ENCODE measurements at regions not wholly inside any gene's neighbourhood (a gene's known extent, or its start where the extent isn't known, plus 50 kb on each side); places are given as distances from the start of the nearest gene placed in this dataset.
A peak's percentile ranks its signal among the peaks of the same experiment; 100 is the strongest.

- H3K36me3 ChIP-seq (ENCODE audit: control insufficient read depth in 3 of 3, insufficient read depth in 2 of 3, low read depth in 1 of 3, low read length in 3 of 3): no peaks in the 10 kb centered on the region
- no peak overlapping the region for H3K4me3 ChIP-seq (ENCODE audit: low read depth in 1 of 3, low read length in 3 of 3)
- FAIRE-seq (no peak), DNase-seq (no peak)
- 93 to 97% (median 93%) methylated on average over 2 of the region's 2 CpGs for WGBS, 3 donors
- H3K27me3 ChIP-seq (ENCODE audit: control insufficient read depth in 3 of 3, insufficient read depth in 3 of 3, low read length in 3 of 3): no peaks in the 10 kb centered on the region
- no peaks in the 10 kb centered on the region for H3K4me1 ChIP-seq (ENCODE audit: control insufficient read depth in 3 of 3, insufficient read depth in 2 of 3, low read depth in 1 of 3, low read length in 2 of 3)
- H3K27ac ChIP-seq (ENCODE audit: low read depth in 1 of 3, low read length in 2 of 3): no peak overlapping the region
- peaks cover 0 to 3% of the 10 kb centered on the region in 2 donors for H3K9me3 ChIP-seq (ENCODE audit: control insufficient read depth in 2 of 2, insufficient read depth in 1 of 2, low read depth in 1 of 2, low read length in 1 of 2)
These were observed 226.6 kb upstream of the BMPER start for GRCh38 chr7:33678569-33679335.

GRCh38 chr7:33680682-33681081 lies 224.7 kb upstream of the BMPER start:
- 66 to 74% (median 68%) methylated on average over 2 of the region's 2 CpGs for WGBS, 3 donors
- no peak overlapping the region for H3K4me3 ChIP-seq (ENCODE audit: low read depth in 1 of 3, low read length in 3 of 3)
- no peak for FAIRE-seq
- H3K27ac ChIP-seq (ENCODE audit: low read depth in 1 of 3, low read length in 2 of 3): no peak overlapping the region
- H3K9me3 ChIP-seq (ENCODE audit: control insufficient read depth in 2 of 2, insufficient read depth in 1 of 2, low read depth in 1 of 2, low read length in 1 of 2): peaks cover 0 to 3% of the 10 kb centered on the region in 2 donors
- no peak for DNase-seq
- no peaks in the 10 kb centered on the region for H3K27me3 ChIP-seq (ENCODE audit: control insufficient read depth in 3 of 3, insufficient read depth in 3 of 3, low read length in 3 of 3)
- H3K36me3 ChIP-seq (ENCODE audit: control insufficient read depth in 3 of 3, insufficient read depth in 2 of 3, low read depth in 1 of 3, low read length in 3 of 3): no peaks in the 10 kb centered on the region
- no peaks in the 10 kb centered on the region for H3K4me1 ChIP-seq (ENCODE audit: control insufficient read depth in 3 of 3, insufficient read depth in 2 of 3, low read depth in 1 of 3, low read length in 2 of 3)

- Histone ChIP-seq H3K4me1 (ENCODE audit: control insufficient read depth in 3 of 3, insufficient read depth in 2 of 3, low read depth in 1 of 3, low read length in 2 of 3) (peaks cover 0 to 3% (median 0%) of the 10 kb centered on the region in 3 donors), H3K27me3 (ENCODE audit: control insufficient read depth in 3 of 3, insufficient read depth in 3 of 3, low read length in 3 of 3) (no peaks in the 10 kb centered on the region), H3K36me3 (ENCODE audit: control insufficient read depth in 3 of 3, insufficient read depth in 2 of 3, low read depth in 1 of 3, low read length in 3 of 3) (no peaks in the 10 kb centered on the region), H3K27ac (ENCODE audit: low read depth in 1 of 3, low read length in 2 of 3) (no peak overlapping the region), H3K4me3 (ENCODE audit: low read depth in 1 of 3, low read length in 3 of 3) (no peak overlapping the region), H3K9me3 (ENCODE audit: control insufficient read depth in 2 of 2, insufficient read depth in 1 of 2, low read depth in 1 of 2, low read length in 1 of 2) (no peaks in the 10 kb centered on the region)
- no peak for FAIRE-seq
- 90 to 96% (median 95%) methylated on average over 9 of the region's 9 CpGs for WGBS, 3 donors
- no peak for DNase-seq
These were observed 219.8 kb upstream of the BMPER start for GRCh38 chr7:33685503-33685902.

GRCh38 chr7:33685981-33686683 lies 219.2 kb upstream of the BMPER start:
- no peaks in the 10 kb centered on the region for H3K27me3 ChIP-seq (ENCODE audit: control insufficient read depth in 3 of 3, insufficient read depth in 3 of 3, low read length in 3 of 3)
- FAIRE-seq (no peak), DNase-seq (no peak)
- H3K27ac ChIP-seq (ENCODE audit: low read depth in 1 of 3, low read length in 2 of 3): no peak overlapping the region
- H3K9me3 ChIP-seq (ENCODE audit: control insufficient read depth in 2 of 2, insufficient read depth in 1 of 2, low read depth in 1 of 2, low read length in 1 of 2): no peaks in the 10 kb centered on the region
- H3K36me3 ChIP-seq (ENCODE audit: control insufficient read depth in 3 of 3, insufficient read depth in 2 of 3, low read depth in 1 of 3, low read length in 3 of 3): no peaks in the 10 kb centered on the region
- H3K4me3 ChIP-seq (ENCODE audit: low read depth in 1 of 3, low read length in 3 of 3): no peak overlapping the region
- 90 to 93% (median 93%) methylated on average over 17 of the region's 17 CpGs for WGBS, 3 donors
- H3K4me1 ChIP-seq (ENCODE audit: control insufficient read depth in 3 of 3, insufficient read depth in 2 of 3, low read depth in 1 of 3, low read length in 2 of 3): peaks cover 0 to 3% (median 0%) of the 10 kb centered on the region in 3 donors

DNA sequence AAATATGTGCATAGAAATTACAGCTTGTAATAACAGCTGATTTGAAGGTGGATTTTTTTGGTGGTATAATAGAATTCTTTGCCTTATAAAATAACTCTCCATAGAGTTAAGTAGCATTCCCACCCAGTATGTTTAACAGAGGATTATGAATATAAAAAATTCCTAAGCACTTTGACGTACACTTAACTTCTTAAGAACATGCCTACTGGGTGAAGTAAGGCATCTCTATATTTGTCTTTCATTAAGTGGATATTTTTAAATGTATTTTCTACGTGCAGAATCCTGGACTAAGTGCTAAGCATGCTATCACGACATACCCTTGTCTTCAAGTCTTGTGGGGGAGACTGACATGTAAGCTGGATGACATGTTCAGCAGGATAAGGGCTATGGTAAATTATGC lies 217.7 kb upstream of the BMPER start:
- 88 to 91% (median 89%) methylated on average over 3 of the region's 3 CpGs for WGBS, 3 donors
- Histone ChIP-seq H3K4me3 (ENCODE audit: low read depth in 1 of 3, low read length in 3 of 3) (no peak overlapping the region), H3K4me1 (ENCODE audit: control insufficient read depth in 3 of 3, insufficient read depth in 2 of 3, low read depth in 1 of 3, low read length in 2 of 3) (peaks cover 0 to 8% (median 0%) of the 10 kb centered on the region in 3 donors), H3K27ac (ENCODE audit: low read depth in 1 of 3, low read length in 2 of 3) (no peak overlapping the region), H3K27me3 (ENCODE audit: control insufficient read depth in 3 of 3, insufficient read depth in 3 of 3, low read length in 3 of 3) (no peaks in the 10 kb centered on the region), H3K36me3 (ENCODE audit: control insufficient read depth in 3 of 3, insufficient read depth in 2 of 3, low read depth in 1 of 3, low read length in 3 of 3) (no peaks in the 10 kb centered on the region), H3K9me3 (ENCODE audit: control insufficient read depth in 2 of 2, insufficient read depth in 1 of 2, low read depth in 1 of 2, low read length in 1 of 2) (no peaks in the 10 kb centered on the region)
- FAIRE-seq (no peak), DNase-seq (no peak)

DNA sequence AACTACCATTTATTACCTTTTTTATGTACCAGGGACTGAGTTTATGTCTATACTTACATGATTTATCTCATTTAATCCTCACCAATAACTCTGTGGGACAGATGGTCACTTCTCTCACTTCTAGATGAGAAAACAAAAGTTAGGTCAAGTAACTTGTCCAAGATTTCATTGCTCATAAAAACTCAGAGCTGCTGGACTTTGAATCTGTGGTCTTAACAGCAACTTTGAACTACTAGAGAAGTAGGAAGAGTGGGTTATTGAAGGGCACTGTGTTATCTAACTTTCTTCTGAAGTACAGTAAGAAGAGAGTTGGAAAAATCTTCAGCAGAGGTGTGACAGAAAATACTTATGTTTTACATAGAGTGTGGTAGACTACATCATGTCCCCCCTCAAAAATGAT lies 214.2 kb upstream of the BMPER start:
- Histone ChIP-seq H3K4me1 (ENCODE audit: control insufficient read depth in 3 of 3, insufficient read depth in 2 of 3, low read depth in 1 of 3, low read length in 2 of 3) (peaks cover 0 to 8% (median 0%) of the 10 kb centered on the region in 3 donors), H3K36me3 (ENCODE audit: control insufficient read depth in 3 of 3, insufficient read depth in 2 of 3, low read depth in 1 of 3, low read length in 3 of 3) (no peaks in the 10 kb centered on the region), H3K27ac (ENCODE audit: low read depth in 1 of 3, low read length in 2 of 3) (no peak overlapping the region), H3K27me3 (ENCODE audit: control insufficient read depth in 3 of 3, insufficient read depth in 3 of 3, low read length in 3 of 3) (no peaks in the 10 kb centered on the region), H3K4me3 (ENCODE audit: low read depth in 1 of 3, low read length in 3 of 3) (no peak overlapping the region), H3K9me3 (ENCODE audit: control insufficient read depth in 2 of 2, insufficient read depth in 1 of 2, low read depth in 1 of 2, low read length in 1 of 2) (no peaks in the 10 kb centered on the region)
- peak in 1 of 2 donors; percentile 44 for DNase-seq
- FAIRE-seq: no peak

- WGBS, 3 donors: 79 to 86% (median 81%) methylated on average over 4 of the region's 4 CpGs
- Histone ChIP-seq H3K36me3 (ENCODE audit: control insufficient read depth in 3 of 3, insufficient read depth in 2 of 3, low read depth in 1 of 3, low read length in 3 of 3) (no peaks in the 10 kb centered on the region), H3K4me3 (ENCODE audit: low read depth in 1 of 3, low read length in 3 of 3) (no peak overlapping the region), H3K4me1 (ENCODE audit: control insufficient read depth in 3 of 3, insufficient read depth in 2 of 3, low read depth in 1 of 3, low read length in 2 of 3) (peaks cover 0 to 14% (median 0%) of the 10 kb centered on the region in 3 donors), H3K27me3 (ENCODE audit: control insufficient read depth in 3 of 3, insufficient read depth in 3 of 3, low read length in 3 of 3) (no peaks in the 10 kb centered on the region), H3K9me3 (ENCODE audit: control insufficient read depth in 2 of 2, insufficient read depth in 1 of 2, low read depth in 1 of 2, low read length in 1 of 2) (no peaks in the 10 kb centered on the region), H3K27ac (ENCODE audit: low read depth in 1 of 3, low read length in 2 of 3) (no peak overlapping the region)
- no peak for DNase-seq
- no peak for FAIRE-seq
These were observed 212.4 kb upstream of the BMPER start for GRCh38 chr7:33692956-33693355.

DNA sequence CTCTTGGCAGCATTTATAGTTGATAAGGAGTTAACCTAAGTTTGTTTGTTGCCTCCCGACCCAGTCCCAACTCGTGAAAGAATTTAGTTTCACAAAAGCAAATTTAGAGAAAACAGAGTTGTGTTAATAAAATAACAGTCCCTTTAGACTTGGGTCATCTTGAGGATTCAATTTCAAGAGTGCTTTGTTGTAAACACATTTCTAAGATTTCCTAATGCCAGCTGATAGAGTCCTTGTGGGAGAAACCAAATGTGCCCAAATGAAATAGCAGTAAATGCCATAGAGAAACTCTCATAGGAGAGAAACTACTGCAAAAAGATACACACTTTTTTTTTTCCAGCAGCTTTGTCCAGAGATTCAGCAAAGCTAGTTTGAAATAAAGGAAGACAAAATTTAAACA lies 211.3 kb upstream of the BMPER start:
- H3K4me3 ChIP-seq (ENCODE audit: low read depth in 1 of 3, low read length in 3 of 3): no peak overlapping the region
- H3K27ac ChIP-seq (ENCODE audit: low read depth in 1 of 3, low read length in 2 of 3): no peak overlapping the region
- no peak for DNase-seq
- H3K9me3 ChIP-seq (ENCODE audit: control insufficient read depth in 2 of 2, insufficient read depth in 1 of 2, low read depth in 1 of 2, low read length in 1 of 2): no peaks in the 10 kb centered on the region
- 48 to 65% (median 63%) methylated on average over 2 of the region's 2 CpGs for WGBS, 3 donors
- no peaks in the 10 kb centered on the region for H3K36me3 ChIP-seq (ENCODE audit: control insufficient read depth in 3 of 3, insufficient read depth in 2 of 3, low read depth in 1 of 3, low read length in 3 of 3)
- H3K27me3 ChIP-seq (ENCODE audit: control insufficient read depth in 3 of 3, insufficient read depth in 3 of 3, low read length in 3 of 3): no peaks in the 10 kb centered on the region
- peaks cover 0 to 24% (median 2%) of the 10 kb centered on the region in 3 donors for H3K4me1 ChIP-seq (ENCODE audit: control insufficient read depth in 3 of 3, insufficient read depth in 2 of 3, low read depth in 1 of 3, low read length in 2 of 3)
- FAIRE-seq: no peak
